Islet precursor cell (in vitro differentiated cells): ENCODE measurements at regions not wholly inside any gene's neighbourhood (a gene's known extent, or its start where the extent isn't known, plus 50 kb on each side); places are given as distances from the start of the nearest gene placed in this dataset.

ENCODE experiments used
- DNase-seq: peaks from one replicate; pipeline ENCODE4 v3.0.0-alpha.2; 2018

DNA sequence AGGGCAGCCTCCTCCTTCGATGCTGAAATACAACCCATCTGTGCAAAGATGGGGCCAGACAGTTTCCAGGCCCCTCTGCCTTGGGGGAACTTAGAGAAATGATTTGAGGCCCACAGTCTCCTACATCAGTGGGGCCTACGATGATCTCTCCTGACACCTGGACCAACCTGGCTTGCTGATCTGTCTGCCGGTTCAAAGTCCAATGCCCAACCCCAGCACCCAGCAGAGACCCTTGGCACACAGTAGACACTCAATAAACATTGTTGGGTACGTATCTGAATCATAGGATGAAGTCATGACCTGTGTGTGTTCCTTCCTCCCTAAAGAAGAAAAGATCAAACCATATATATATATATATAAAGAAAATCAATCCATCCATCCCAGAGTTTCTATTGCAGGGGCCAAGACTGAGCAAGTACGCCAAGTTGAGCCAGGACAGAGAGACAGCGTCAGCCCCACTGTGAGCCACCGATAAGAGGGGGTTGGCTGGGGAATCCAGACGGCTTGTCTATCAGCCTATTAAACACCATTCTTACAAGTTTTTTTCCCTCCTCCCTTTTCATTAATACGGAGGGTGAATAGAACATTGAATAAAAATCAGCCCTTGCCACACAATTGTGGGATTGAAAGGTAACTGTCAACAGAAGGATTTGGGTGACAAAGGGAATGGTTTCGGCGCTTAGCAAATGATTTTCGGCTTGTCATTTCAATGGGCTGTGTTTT is 244.1 kb downstream of the MN1 start:
- no peak for DNase-seq

DNA sequence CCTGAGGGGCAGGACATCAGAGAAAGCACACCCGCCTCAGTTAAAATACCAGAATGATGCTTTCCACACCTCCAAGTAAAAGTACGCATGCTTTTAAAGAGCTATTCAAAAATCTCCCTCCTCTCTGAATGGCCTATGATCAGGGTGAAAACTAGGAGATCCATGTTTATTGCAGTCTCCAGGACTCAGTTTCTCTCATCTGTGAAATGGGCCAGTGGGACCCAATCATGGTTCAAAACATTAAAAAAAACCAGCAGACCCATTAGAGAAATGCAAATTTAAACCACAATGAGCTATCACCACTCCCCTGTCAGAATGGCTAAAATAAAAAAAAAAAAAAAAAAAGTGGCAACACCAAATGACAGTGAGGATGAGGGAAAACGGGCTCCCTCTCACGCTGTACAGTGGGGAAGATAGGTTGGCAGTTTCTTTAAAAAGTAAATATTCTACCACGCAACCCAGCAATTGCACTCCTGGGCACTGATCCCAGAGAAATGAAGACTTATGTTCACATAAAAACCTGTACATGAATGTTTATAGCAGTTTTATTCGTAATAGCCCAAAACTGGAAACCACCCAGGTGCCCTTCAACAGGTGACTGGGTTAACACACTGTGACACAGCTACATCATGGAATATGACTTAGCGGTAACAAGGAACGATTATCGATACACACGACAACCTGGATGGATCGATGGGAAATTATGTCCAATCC is 242.7 kb downstream of the MN1 start:
- no peak for DNase-seq

DNA sequence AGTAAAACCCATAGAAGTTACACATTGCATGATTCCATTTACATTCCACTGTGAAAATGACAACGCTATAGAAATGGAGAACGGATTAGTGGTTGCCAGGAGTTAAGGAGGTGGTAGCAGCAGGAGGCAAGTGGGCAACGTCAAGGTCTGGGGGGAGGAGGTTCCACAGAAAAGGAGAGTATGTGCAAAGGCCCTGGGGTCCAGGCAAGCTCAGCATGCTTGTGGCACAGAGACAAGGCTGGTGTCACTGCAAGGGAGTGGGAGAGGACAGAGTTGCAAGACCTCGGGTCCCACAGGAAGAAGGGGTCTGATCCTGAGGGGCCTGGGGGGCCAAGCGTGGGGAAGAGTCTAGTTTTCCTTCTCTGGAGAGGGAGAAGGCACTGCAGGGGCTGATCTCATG is 240.8 kb downstream of the MN1 start:
- no peak for DNase-seq

DNA sequence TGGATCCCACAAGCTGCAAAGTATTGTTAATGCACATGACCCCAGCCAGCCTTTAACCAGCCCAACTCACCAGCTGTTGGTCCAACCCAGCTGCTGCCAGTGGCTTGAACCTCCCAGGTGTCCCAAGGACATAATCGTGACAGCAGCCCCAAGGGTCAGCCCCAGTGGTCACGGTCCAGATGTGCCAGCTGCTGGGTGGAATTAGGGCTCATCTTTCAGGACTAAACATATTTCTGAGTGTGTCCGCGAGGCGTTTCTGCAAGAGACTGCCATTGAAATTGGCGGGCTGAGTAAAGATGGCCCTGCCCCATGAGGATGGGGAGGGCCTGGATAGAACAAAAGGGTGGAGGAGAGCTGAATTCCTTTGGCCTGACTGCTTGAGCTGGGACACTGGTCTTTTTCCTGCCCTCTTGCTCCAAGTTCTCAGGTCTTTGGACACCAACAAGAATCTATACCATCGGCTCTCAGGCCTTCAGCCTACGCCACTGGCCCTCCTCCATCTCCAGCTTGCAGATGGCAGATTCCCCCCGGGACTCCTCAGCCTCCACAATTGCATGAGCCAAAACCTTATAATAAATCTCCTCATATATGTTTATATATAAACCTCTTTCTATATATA is 240.2 kb downstream of the MN1 start:
- DNase-seq, result no peak

DNA sequence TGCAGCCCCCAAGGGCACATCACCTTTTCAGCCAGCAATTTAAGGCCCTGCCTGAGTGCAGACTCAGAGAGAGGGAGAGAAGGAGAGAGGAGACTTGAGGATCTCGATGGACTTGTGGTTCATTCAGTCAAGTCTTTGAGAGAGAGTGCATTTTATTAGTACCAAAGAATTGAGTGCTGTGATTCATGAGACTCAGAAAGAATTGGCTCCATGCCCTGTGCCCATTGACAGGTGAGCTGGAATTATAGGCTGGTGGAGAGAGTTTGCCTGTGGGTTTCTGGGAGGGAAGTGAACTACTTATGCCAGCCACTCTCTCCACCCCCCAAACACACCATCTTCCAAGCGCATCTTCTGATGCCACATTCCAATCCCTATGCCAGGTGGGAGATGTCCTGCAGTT is 236.8 kb downstream of the MN1 start:
- DNase-seq, result no peak

DNA sequence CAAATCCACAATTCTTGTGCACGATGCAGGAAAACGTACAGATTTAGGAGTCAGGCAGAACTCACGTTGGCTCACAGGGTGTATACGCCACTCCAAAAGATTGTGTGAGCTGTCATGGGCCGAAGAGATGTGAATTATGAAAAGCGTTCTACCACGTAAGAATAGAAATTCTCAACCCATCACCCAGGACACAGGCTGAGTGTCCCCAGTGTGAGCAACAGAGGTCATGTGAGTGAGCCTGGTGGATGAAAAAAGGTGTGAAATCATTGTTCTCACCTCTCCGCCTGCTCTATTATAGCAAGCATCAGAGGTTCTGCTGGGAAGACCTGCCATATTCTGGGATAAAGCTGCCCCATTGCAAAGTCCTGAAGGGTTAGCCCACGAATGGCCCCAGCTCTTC is 235.0 kb downstream of the MN1 start:
- no peak for DNase-seq

DNA sequence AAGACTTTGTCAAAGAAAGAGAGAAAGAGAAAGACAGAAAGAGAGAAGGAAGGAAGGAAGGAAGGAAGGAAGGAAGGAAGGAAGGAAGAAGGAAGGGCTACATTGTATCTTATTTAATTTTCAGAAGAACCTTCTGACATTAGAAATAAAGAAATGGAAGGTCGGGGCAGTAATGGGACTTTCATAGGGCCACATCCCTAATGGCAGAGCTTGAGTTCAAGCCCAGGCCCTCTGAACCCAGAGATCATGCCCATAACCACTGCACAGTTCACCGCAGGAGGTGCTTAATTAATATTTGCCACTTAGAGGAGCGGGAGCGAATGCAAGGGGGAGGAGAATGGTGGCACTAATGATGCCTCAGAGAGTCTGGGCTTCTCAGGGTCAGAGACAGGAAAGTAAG is 233.3 kb downstream of the MN1 start:
- DNase-seq, result no peak

DNA sequence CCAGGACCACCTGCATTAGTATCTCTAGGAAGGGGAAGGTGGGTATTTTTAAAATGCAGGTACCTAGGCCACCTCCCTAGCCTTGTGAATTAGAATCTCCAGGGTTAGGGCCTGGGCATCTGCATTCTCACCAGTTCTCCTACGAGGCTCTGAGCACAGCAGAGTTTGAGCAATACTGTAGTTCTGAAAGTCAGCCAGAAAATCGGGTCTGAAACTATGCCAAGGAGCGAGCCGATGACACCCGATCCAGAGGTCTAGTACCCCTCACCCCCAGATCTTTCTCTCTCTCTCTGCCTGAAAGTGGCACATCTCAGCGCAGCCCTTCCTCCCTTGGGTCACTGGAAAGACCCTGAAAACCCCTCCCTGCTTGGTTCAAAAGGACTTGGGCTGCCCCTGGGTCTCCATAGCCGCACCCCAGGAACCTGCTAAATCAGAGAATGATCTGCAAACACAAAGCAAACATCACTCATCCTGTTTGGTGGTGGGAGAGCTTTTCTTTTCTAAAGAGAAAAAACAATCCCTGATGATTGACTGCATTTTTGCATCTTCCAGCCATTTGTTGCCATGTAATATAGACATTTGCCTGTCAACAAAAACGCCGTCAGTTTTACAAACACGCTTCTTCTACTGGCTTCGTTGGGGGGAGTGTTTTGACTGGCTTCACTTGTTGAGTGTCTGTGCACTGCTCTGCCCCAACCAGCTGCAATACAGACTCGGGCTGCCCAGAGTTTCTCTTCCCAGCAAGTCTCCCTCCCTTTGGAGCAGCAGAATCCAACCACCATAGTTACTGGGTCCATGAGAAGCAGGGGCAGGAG is 229.9 kb downstream of the MN1 start:
- DNase-seq, result no peak

DNA sequence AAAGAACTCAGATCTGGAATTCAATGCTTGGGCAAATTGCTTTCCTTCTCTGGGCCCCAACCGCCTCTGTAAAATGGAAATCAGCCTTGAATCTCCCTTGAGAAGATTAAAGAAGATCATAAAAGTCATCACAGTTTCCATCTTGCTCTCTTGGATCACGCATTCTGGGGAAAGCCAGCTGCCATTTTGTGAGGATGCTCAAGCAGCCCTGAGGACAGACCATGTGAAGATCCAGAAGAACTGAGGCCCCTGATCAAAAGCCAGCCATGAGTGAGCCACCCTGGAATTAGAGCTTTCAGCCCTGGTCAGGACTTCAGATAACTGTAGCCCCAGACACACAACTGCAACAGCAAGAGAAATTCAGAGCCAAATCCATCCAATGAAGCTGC is 229.3 kb downstream of the MN1 start:
- no peak for DNase-seq

DNA sequence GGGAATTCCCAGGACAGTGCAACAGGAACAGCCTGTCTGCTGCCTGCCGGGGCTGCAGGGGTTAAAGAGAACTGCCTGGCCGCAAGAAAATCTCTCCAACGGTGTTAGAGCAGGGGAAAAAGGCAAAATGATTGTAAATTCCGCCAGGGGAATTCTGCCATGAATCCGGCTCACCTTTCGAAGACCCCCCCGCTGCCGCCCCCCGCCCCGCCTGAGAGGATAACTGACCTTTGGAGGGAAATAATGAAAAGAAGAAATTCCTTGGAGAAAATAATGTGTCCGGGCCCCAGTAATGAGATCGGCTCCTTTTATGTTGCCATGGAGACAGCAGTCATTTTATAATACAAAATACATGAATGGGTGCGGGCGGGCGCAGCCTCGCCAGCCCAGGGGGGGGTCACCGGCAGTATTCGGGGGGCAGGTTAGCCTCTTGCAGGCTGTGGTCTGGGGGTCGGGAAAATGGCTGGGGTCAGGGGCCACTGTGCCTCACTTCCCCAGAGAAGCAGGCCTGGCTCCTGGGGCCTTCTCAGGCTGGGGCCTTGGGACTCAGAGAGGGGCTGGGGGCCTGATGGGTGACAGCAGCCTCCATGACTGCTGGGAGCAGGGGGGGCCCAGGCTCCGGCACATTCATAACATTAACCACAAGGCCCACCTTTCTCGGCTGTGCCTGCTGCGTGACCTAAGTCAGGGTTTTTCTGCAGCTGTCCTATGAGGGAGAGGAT is 228.1 kb downstream of the MN1 start:
- DNase-seq, result no peak

DNA sequence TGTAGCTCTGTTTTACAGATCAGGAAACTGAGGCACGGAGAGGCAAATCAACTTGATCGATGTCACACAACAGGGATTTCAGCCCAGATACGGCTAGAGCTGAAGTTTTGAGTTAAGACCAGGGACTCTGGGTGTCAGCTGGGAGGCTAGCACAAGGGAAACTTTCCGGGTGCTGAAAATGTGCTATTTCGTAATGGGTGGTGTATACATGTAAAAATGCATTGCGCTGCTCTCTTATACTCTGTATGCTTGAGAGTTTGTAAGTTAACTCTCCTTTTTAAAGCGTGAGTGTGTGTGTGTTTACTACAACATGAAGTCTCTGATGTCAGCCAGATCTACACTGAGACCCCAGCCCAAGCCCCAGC is 227.6 kb downstream of the MN1 start:
- no peak for DNase-seq

DNA sequence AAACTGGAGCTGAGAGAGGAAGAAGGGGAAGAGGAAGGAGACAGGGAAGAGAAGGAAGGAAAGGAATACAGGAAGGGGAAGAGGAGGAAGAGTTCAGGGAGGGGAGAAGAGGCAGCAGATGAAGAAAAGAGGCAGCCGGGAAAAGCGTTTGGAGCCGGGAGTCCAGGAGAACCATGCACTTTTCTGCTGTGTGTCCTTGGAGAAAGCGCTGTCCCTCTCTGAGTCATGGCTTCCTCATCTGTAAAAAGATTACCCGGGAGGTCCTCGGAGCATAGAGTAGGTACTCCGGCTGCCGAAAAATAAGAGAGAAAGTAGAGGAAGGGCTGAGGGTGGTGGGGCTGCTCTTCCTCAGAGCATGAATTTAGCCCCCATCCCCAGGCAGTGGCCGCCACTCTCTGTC is 226.9 kb downstream of the MN1 start:
- no peak for DNase-seq

DNA sequence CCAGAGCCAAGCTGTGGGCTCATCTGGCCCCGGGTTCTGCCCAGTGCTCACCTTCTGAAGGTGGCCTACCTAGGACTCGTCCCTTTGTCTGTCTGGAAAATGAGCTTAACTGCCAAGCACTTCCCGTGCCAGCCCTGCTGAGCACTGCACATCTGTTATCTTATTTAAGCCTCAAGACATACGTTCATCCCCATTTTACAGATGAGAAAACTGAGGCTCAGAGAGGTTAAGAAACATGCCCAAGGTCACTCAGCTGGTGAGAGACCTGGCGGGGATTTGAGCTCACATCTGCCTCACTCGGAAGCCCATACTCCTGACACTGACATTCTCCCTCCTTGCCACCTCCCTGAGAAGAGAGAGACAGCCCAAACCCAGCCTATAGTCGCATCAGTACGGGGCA is 226.2 kb downstream of the MN1 start:
- DNase-seq, result no peak

DNA sequence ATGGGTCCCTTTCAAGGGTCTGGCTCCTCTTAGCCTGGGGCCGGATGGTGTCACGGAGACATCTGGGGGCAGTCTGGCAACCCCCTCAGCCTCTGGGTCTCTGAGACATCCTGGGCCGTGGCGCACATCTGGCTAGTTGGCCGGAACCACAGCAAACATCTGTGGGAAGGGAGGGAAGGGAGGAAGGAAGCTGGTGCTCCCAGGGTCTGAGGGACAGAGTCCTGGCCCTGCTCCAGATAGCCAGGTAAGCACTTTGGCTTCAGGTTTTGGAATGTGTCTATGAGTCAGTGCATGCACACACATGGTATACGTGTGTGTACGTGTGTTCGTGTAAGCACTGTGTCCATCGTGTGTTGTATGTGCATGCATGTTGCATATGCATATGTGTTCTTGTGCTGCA is 225.1 kb downstream of the MN1 start:
- peak; percentile 60 for DNase-seq

DNA sequence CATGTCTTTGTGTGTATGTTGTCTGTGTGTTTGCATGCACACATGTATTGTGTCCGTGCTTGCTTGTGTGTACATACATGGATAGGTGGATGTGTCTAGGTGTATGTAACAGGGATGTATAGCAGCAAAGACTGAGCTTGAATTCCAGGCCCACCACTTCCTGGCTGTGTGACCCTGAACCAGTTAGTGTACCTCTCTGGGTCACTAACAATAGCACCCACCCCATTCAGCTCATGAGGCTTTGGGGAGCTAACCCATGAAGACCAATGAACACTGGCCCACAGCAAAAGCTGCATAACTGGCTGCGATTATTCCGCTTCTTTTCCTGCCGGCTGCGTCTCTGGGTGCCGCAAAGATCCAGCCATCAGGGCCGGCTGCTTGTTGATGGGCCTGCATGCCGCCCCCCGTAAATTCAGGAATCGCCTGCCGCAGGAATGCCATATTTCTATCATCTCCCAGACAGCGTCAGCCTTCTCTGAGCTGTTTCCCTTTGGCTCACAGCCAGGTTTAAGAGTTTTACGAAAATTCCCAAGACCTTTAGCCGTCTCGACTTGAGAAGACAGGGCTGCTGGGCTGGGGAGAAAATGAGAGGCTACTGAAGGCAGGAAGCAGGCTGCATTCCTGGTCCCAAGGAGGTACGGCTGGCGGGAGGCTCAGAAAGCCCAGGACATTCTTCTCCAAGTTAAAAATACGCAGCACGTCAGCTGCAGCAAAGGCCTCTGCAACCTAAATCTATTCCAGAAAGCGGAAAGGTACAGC is 224.6 kb downstream of the MN1 start:
- peak; percentile 72 for DNase-seq

DNA sequence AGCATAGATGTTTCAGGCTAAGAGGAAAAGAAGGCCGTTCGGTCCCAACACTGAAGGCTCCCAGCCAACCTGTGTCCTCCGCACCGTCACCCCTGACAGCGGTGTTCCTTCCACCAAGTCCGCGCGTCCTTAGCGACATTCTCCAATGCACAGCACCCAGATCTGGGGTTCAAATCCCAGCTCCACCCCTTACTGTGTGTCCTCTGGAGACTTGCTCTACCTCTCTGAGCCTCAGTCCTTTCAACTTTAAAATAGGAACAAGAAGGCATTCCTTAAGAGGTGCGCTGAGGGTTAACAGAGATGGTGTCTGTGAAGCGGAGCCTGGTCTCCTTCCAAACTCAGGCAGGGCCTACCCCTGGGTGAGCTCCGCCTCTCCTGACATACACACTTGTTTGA is 224.0 kb downstream of the MN1 start:
- DNase-seq, result no peak

DNA sequence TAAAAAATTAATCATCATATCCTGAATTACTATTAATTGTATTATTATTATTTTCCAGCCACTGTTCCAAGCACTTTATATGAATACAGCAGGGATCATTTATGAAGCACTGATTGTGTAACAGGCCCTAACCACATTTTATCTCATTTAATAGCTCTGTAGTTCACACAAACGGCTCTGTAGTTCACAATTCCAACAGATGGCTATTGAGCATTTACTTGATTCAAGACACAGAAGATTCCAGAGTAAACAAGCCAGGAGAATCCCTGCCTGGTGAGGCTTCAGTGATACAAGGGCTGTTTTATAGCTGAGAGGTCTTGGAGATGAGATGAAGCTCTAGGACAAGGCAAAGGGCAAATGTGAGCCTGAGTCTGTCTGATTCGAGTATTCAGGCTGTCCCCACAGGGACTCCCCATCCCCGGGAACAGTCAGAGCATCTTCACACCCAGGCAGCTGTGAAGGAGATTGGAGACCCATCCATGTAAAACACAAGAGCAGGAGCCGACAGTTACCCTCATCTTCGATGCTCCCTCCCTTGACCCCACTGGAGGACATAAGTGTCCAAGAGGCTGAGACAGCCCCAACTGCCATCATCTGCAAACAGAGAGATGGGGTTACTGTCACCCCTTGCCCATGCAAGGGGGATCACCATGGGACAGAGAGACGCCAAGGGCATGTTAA is 222.5 kb downstream of the MN1 start:
- DNase-seq, result no peak

DNA sequence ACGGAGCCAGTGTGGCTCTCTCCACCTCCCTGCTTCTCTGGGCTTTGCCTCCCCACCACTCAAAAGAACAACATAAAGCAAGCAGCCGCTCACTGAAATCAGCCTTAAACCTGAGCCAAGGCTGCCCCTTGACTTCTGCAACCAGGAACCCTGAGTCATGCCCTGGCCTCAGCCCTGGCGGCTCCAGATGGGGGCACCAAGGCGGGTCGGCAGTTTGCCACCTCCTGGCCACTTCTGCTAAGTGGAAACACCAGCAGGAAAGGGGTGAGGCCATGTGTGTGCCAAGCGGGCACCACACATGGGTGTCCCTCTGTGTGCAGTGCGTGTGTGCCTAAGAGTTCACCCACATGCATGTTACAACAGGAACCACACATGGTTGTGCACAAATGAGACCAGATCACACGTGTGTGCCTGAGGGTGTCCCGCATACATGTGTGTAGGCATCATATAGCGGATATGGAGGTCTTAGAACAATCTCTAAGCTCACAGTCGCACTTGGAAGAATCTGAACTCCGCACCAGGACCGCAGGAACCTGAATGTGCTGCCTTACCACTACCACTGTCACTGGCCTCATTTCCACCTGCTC is 221.2 kb downstream of the MN1 start:
- no peak for DNase-seq

DNA sequence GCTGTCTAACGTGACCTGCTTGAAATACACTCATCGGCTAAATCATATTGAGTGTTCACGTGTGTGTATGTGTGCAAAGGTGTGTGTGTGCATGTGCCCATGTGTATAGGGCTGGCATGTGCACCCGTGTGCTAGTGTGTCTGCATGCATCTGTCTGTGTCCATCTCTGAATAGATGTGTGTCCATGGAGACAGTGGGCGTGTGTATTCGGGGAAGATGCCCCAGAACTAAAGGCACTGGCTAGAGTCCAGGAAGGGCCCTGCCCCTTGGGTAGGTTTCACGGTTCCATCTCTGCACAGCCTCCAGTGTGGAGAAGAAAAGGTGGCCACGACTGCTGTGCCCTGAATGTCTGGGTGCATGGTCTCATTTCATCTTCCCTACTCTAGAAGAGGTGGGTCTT is 220.3 kb downstream of the MN1 start:
- DNase-seq, result no peak

DNA sequence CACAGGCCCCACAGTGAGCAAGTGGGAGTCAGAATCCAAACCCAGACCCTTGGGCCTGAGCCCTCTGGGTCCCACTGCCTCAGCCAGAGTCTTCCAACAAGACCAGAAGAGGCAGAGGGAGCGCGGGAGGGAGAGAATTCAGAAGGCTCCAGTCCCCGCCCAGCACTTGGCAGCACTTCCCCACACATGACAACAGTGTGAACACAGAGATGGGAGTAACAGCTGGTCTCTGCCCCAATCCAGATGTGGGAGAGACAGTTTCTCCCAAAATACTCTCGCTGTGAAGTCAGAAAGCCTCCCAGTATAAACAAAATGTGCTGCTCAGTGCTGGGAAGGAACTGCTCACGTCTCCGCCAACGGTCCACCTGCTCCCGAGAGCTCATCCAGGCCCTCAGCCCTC is 219.9 kb downstream of the MN1 start:
- no peak for DNase-seq

DNA sequence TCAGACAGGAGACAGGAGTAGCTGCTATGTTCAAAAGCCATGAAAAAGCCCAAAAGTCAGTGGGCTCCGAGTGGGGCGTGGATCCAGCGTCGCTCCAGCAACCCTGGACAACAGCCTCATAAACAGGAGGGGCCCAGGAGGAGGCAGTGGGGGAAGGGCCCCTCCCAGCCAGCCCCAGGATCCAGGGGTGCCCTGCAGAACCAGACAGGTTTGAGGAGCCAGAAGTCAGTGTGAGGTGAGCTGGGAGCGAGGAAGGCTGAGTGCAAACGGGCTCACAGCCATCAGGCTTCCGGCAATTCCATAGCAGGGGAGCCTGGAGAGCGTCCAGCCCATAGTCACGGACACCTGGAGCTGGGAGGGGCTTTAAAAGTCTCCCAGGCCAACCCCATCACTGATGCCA is 217.7 kb downstream of the MN1 start:
- DNase-seq, result no peak
